ENCODE measurements at regions not wholly inside any gene's neighbourhood (a gene's known extent, or its start where the extent isn't known, plus 50 kb on each side); places are given as distances from the start of the nearest gene placed in this dataset.

- no peak for TF ChIP-seq GLIS3 (CRISPR knock-in tag; IDR thresholded peaks at IDR 0.05)
- no peak for TF ChIP-seq ARNTL (CRISPR knock-in tag; IDR thresholded peaks at IDR 0.05; ENCODE audit: borderline replicate concordance, low read depth)
- TF ChIP-seq TOX (CRISPR knock-in tag; IDR thresholded peaks at IDR 0.05; ENCODE audit: borderline replicate concordance), result no peak
- TF ChIP-seq RARB (CRISPR knock-in tag; IDR thresholded peaks at IDR 0.05), result no peak
Observed at GRCh38 chr4:102402223-102402622, 56.9 kb upstream of the SLC39A8 start.

Data from SK-N-SH treated with all-trans-retinoic acid at 6 μM for 48 hours (cell line).